Spleen (tissue), 7 donors: ENCODE measurements at regions not wholly inside any gene's neighbourhood (a gene's known extent, or its start where the extent isn't known, plus 50 kb on each side); places are given as distances from the start of the nearest gene placed in this dataset.

ENCODE experiments used
- POLR2AphosphoS5 ChIP-seq, 3 donors: sonication (generic); formaldehyde crosslinking; IDR thresholded peaks; one replicate each; pipeline ENCODE4 v1.5.1; 2017; ENCODE audit warnings: antibody characterized with exemption in 3 of 3
- TF ChIP-seq, protein P1 (sequence below), 11 experiments: fragments of 200-600 bp in 7 of 11; fragments of 450-650 bp in 4 of 11; sonication (generic) in 4 of 11; IDR thresholded peaks in 8 of 11; conservative IDR thresholded peaks in 3 of 11; 1 replicate in 7 of 11; 2 replicates in 4 of 11; pipeline versions ENCODE4 v1.4.0 to v1.8.0; 2016 to 2021; ENCODE audit warnings: antibody characterized with exemption in 11 of 11, inconsistent platforms in 4 of 11, mild to moderate bottlenecking in 1 of 11
- donor health status: DM: no; HTN: no; CAD: no; lungs with moderate emphysema.
- donor health status: DM: no; HTN: no; CAD: no.
- donor health status: DM: no; HTN: no; CAD: no.

DNA sequence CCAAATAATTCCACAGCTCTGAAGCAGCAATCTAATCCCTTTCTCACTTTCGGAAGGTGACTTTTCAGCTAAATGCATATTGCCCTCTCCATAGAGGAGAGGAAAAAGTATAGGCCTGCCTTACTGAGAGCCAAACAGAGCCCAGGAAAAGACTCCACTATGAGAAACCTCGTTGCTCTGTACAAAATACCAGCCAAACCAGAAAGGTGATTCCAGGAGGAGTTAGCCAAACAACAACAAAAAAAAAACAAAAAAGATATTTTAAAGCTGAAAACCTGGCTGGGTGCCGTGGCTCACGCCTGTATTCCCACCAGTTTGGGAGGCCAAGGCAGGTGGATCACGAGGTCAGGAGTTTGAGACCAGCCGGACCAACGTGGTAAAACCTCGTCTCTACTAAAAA, 70.5 kb downstream of the HOXA1 start:
- TF ChIP-seq, protein P1, sequence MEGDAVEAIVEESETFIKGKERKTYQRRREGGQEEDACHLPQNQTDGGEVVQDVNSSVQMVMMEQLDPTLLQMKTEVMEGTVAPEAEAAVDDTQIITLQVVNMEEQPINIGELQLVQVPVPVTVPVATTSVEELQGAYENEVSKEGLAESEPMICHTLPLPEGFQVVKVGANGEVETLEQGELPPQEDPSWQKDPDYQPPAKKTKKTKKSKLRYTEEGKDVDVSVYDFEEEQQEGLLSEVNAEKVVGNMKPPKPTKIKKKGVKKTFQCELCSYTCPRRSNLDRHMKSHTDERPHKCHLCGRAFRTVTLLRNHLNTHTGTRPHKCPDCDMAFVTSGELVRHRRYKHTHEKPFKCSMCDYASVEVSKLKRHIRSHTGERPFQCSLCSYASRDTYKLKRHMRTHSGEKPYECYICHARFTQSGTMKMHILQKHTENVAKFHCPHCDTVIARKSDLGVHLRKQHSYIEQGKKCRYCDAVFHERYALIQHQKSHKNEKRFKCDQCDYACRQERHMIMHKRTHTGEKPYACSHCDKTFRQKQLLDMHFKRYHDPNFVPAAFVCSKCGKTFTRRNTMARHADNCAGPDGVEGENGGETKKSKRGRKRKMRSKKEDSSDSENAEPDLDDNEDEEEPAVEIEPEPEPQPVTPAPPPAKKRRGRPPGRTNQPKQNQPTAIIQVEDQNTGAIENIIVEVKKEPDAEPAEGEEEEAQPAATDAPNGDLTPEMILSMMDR (IDR thresholded peaks at IDR 0.05 in 8 of 11, conservative IDR thresholded peaks at IDR 0.05 in 3 of 11) = no peak
- no peak for TF ChIP-seq POLR2AphosphoS5 (IDR thresholded peaks at IDR 0.05)
